ENCODE measurements at regions not wholly inside any gene's neighbourhood (a gene's known extent, or its start where the extent isn't known, plus 50 kb on each side); places are given as distances from the start of the nearest gene placed in this dataset.

GRCh38 chr9:85151741-85152140, 482.2 kb downstream of the NTRK2 start:
- no peak for DNase-seq (ENCODE audit: low spot score)

GRCh38 chr9:85151162-85151561, 481.6 kb downstream of the NTRK2 start:
- DNase-seq (ENCODE audit: low spot score), result no peak

DNA sequence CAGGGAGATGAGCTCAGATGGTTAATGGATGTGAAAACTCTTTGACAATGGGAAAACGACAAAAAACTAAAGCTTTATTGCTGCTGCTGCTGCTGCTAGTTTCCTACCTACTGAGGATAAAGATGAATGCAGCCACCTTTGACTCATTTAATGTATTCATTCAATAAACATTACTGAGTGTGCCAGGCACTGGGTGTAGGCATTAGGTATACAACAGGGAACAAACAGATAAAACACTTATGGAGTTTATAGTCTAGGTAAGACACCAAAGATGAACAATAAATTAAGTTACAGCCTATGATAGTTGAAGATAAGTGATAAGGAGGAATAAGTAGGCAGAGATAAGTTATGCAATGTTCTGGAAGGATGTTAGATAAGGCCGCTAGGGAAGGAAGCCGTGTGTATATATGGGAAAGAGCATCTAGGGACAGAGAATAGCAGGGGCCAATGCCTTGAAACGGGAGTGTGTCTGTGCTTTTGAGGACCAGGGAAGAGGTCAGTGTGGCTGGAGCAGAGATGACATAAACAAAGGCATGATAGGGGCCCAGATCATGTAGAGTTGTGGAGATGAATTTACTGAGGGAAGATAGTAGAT, 477.6 kb downstream of the NTRK2 start:
- DNase-seq (ENCODE audit: low spot score), result no peak

DNA sequence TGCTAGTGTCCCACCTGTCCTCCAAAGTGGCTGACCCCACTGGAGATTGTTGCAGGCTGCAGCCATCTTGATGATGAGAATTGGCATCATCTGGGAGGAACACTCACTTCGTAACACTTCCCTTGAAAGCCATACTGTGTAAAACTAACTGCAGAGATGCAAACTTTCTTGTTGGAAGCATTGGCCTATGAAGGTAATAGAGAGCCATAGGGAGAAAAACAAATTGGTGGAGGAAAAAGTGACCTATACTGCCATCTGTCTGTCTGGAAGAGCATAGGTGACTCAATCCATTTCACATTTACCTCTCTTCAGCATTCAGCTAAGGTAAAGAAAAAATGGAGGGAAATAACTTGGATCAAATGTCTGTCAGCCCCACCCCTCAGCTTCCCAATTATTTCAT, 473.4 kb downstream of the NTRK2 start:
- no peak for DNase-seq (ENCODE audit: low spot score)

- no peak for DNase-seq (ENCODE audit: low spot score)
Observed at GRCh38 chr9:85142496-85142911, 473.0 kb downstream of the NTRK2 start.

DNA sequence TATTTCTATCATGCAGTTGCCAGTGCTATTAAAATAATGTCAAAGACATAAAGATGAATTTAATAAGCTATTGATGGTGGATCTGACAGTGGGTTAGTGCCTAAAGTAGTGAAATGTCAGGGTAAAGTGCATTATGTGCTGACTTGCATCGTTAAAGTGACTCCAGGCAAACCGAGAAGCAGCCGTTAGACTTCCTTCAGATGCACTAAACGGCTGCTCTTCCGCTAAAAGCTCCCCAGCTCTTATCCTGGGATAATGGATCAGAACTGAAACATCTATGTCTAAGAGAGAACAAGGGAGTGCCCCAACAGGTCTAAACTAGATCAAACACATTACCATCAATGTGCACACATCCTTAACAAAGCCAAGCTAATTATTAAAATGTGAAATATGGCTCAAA, 468.2 kb downstream of the NTRK2 start:
- DNase-seq (ENCODE audit: low spot score), result no peak

GRCh38 chr9:85136987-85137386, 467.5 kb downstream of the NTRK2 start:
- no peak for DNase-seq (ENCODE audit: low spot score)

DNA sequence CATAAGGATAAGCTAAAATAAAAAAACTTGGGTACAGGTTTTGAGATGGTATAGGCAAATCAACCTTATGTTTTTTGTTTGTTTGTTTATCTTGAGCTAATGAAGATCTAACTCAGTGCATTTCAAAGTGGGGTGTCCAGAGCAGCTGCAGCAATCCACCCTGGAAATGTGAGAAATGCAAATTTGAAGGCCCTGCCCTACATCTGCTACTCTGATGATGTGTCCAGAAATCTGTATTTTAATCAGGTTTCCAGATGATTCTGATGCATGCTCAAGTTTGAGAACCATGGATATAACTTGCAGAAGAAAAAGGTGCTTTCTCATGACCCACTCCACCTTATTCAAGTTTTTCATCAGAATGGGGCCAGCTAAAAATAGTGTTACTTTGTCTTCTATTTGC, 467.0 kb downstream of the NTRK2 start:
- no peak for DNase-seq (ENCODE audit: low spot score)

DNA sequence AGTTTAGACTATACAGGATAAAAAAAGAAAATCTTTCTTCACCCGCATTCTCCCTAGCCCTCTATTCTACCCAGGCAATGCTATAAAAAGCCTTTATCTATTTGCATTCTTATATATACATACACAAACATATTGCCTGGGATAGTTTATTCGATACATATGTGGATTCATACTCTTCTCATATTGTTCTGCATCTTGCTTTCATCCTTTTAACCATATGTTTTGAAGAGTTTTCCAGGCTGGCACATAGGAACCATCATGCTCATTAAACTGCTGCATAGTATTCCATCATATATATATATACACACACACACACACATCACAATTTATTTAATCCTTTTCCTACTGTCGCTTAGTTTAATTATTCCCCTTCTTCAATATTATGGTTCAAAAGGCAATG, 461.2 kb downstream of the NTRK2 start:
- no peak for DNase-seq (ENCODE audit: low spot score)

GRCh38 chr9:85130260-85130659, 460.7 kb downstream of the NTRK2 start:
- DNase-seq (ENCODE audit: low spot score), result no peak

DNA sequence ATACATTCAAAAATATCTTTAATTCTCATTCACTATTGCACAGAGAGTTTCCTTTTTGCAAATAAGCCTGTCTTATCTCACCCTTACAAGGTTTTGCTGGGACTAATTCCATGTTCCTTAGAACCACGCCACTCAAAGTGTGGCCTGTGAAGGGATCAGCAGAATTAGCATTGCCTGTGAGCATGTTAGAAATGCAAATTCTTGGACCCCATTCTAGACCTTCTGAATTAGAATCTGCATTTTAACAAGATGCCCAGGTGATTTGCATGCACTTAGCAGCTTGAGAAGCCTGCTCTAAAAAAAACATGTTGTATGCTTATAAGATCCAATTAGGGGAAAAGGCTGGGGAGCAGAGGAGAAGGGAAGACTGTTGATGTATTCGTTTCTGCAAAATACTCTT, 460.0 kb downstream of the NTRK2 start:
- DNase-seq (ENCODE audit: low spot score), result no peak

- DNase-seq (ENCODE audit: low spot score), result no peak
Observed at GRCh38 chr9:85118990-85119755, 449.6 kb downstream of the NTRK2 start.

DNA sequence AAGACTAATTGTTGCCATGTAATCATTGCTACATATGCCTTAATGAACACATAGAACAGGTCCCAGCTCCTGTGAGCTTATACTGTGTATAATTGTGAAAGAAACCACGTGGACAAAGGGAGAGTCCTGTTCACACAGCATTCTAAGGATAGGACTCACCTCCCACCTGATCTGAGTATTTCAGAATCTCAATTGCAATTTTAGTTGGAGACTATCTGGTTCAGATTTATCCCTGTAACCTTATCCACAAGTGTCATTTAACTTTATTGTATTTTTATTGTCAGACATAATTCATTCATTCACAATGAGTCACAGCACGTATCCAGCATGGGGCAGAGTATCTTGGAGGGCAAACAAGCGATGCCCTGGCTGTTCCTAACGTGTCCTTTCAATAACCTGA, 448.3 kb downstream of the NTRK2 start:
- no peak for DNase-seq (ENCODE audit: low spot score)

DNA sequence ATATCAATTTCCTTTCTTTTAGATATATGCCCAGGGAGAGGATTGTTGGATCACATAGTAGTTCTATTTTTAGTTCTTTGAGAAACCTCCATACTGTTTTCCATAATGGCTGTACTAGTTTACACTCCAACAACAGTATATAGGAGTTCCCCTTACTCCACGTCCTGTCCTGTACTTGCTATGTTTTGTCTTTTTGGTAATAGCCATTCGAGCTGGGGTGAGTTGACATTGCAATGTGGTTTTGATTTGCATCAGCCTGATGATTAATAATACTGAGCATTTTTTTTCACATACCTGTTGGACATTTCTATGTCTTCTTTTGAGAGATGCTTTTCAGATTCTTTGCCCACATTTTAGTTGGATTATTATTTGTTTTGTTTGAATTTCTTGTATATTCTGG, 445.9 kb downstream of the NTRK2 start:
- DNase-seq (ENCODE audit: low spot score), result no peak

DNA sequence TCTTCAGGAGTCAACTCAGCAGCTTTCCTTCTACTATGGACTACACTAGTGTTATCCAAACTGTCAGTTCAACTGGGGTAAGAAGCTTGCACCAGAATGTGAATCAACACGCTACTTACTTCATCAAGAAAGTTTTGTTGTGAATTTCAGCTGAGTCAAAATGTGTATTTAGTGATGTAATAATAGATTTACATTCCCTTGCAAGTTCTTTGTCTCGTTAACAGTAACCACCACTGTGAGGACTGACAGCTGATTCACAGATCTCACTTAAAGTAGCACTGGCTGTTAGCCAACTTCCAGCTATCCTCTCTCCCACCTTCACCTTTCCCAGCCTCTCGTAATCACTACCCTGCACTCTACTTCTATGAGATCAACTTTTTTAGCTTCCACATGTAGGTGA, 445.3 kb downstream of the NTRK2 start:
- DNase-seq (ENCODE audit: low spot score), result no peak

GRCh38 chr9:85112933-85113418, 443.4 kb downstream of the NTRK2 start:
- DNase-seq (ENCODE audit: low spot score), result no peak

DNA sequence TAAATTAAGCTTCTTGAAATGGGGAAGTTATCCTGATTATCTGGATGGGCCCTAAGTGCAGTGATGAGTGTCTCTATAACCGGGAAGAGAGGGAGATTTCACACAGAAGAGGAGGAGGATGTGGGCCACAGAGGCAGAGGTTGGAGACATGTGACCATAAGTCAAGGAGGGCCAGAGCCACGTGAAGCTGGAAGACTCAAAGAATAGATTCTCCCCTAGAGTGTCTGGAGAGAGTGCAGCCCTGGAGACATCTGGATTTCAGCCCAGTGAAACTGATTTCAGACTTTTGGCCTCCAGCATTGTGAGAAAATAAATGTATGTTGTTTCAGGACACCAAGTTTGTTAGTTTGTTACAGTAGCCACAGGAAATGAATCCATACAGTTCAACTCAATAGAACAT, 442.9 kb downstream of the NTRK2 start:
- DNase-seq (ENCODE audit: low spot score), result no peak

GRCh38 chr9:85108746-85109145, 439.2 kb downstream of the NTRK2 start:
- DNase-seq (ENCODE audit: low spot score), result no peak

DNA sequence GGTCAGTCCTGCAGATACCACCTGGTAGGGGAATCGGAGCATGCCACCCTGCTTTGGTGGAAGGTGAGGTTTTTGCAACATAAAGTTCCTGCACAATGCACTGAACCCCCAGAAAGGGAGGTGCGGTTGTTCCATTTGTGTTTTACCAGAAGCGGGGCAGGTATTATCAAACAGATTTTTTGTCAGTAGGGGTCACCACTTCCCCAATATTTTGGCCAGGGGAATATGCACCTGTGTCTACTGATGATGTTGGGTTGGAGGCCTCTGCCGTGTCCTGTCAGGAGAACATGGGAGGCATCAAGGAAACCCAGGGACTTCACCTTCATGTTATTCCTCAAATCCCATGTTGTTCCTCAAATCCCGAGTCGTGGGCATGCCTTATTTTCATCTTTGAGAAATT, 438.7 kb downstream of the NTRK2 start:
- DNase-seq (ENCODE audit: low spot score), result no peak

GRCh38 chr9:85089188-85089969, 419.9 kb downstream of the NTRK2 start:
- DNase-seq (ENCODE audit: low spot score), result no peak

- no peak for DNase-seq (ENCODE audit: low spot score)
Observed at GRCh38 chr9:85081963-85082362, 412.4 kb downstream of the NTRK2 start.

DNA sequence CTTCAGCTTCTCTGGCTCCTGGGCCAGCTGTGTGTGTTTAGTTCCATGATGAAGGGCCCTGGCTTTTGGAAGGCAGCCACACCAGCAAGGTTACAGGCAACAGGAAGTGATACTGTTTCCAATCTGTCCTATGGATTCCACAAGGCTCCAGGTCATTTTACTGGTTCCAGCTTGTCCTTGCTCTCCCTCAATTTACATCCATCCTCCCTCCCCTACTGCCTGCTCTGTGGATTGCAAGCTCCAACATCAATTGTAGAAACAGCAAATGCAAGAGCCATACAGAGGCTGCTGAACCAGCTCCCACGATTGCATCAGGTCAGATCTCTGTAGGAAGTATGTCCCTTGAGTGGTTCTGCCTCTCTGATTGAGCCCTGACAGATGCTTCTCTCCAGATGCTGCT, 409.8 kb downstream of the NTRK2 start:
- DNase-seq (ENCODE audit: low spot score), result no peak

DNA sequence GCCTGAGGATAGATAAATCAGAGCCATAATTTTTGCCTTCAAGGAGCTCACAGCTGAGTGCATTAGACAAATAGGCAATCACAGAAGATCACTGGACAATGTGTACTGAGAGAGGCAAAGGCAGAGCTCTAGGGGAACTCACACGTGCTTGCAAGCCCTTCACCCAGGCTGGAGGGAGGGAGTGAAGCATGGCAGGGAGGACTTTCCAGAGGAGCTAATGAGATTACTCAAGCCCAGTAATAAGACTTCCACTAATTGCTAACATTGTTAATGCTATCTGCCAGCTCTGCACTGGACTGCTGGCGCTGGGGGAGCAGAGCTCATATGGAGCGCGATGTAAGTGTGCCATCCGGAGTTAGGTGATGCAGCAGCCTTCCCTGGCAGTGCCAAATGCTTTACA, 408.4 kb downstream of the NTRK2 start:
- no peak for DNase-seq (ENCODE audit: low spot score)

Measured in hematopoietic multipotent progenitor cell treated with erythropoietin and hydrocortisone succinate and interleukin-3 and kit ligand, for 15 days (in vitro differentiated cells).